PC-9 (cell line): ENCODE measurements at regions not wholly inside any gene's neighbourhood (a gene's known extent, or its start where the extent isn't known, plus 50 kb on each side); places are given as distances from the start of the nearest gene placed in this dataset.
"Not testable (repeated sequence)": the region's sequence is repeated elsewhere in the genome, so short reads cannot be mapped to it uniquely, and the experiment has no call there.

Experiments used
- BruUV-seq: library from RNA; stranded (reverse); fragments of 400-500 nt; replicated peaks from 2 replicates; lab custom pipeline; 2021; lab: Mats Ljungman, UMichigan
- CTCF ChIA-PET: fragments of 300-600 bp; sonication (Branson Sonifier 250); formaldehyde crosslinking; loops from one replicate; lab custom pipeline; 2022; ENCODE audit warnings: antibody characterized with exemption; lab: Charles Lee
- POLR2A ChIA-PET: fragments of 300-600 bp; sonication (Branson Sonifier 250); formaldehyde crosslinking; loops from one replicate; lab custom pipeline; 2022; ENCODE audit warnings: antibody characterized with exemption; ENCODE audit not compliant: unreplicated experiment; lab: Charles Lee
- DNase-seq, 2 experiments: peaks; one replicate each; pipeline versions ENCODE4 v3.0.0 to v3.0.0-alpha.2; 2015 to 2022; ENCODE audit warnings: mixed read lengths in 1 of 2
- H2AFZ ChIP-seq: fragments of 200-600 bp; sonication (generic); 2 replicates; pipeline ENCODE4 v1.8.1; 2017; ENCODE audit warnings: antibody characterized with exemption
- H3F3A ChIP-seq: fragments of 200-600 bp; sonication (generic); 2 replicates; pipeline ENCODE4 v1.8.1; 2017; ENCODE audit warnings: antibody characterized with exemption, mild to moderate bottlenecking, low read depth; ENCODE audit not compliant: insufficient read depth
- H3K27ac ChIP-seq: fragments of 200-600 bp; sonication (generic); 2 replicates; pipeline ENCODE4 v1.6.1; 2016; ENCODE audit warnings: mixed run types
- H3K27me3 ChIP-seq: fragments of 200-600 bp; sonication (generic); 2 replicates; pipeline ENCODE4 v1.6.1; 2016; ENCODE audit warnings: low read depth, mixed run types; ENCODE audit not compliant: insufficient read depth
- H3K36me3 ChIP-seq: fragments of 200-600 bp; sonication (generic); 2 replicates; pipeline ENCODE4 v1.6.1; 2016; ENCODE audit warnings: low read depth, mixed run types
- H3K4me1 ChIP-seq: fragments of 200-600 bp; sonication (generic); replicated peaks from 2 replicates; pipeline ENCODE4 v1.6.1; 2016; ENCODE audit warnings: mixed run types; ENCODE audit not compliant: insufficient read depth
- H3K4me2 ChIP-seq: fragments of 200-600 bp; sonication (generic); 2 replicates; pipeline ENCODE4 v1.6.1; 2017; ENCODE audit warnings: mixed run types
- H3K4me3 ChIP-seq: fragments of 200-600 bp; sonication (generic); 2 replicates; pipeline ENCODE4 v1.6.1; 2016; ENCODE audit warnings: mixed run types
- H3K79me2 ChIP-seq: fragments of 200-600 bp; sonication (generic); 2 replicates; pipeline ENCODE4 v1.6.1; 2017; ENCODE audit warnings: low read depth, mixed run types
- H3K9me2 ChIP-seq: fragments of 200-600 bp; sonication (generic); 2 replicates; pipeline ENCODE4 v1.8.1; 2017; ENCODE audit warnings: mild to moderate bottlenecking; ENCODE audit not compliant: insufficient read depth
- H3K9me3 ChIP-seq: fragments of 200-600 bp; sonication (generic); 2 replicates; pipeline ENCODE4 v1.8.1; 2016; ENCODE audit warnings: low read depth; ENCODE audit not compliant: insufficient read depth
- H4K20me1 ChIP-seq: fragments of 200-600 bp; sonication (generic); 2 replicates; pipeline ENCODE4 v1.8.1; 2017; ENCODE audit not compliant: insufficient read depth
- EZH2 ChIP-seq: fragments of 200-600 bp; sonication (generic); IDR thresholded peaks from 2 replicates; pipeline ENCODE4 v1.8.0; 2017; ENCODE audit warnings: antibody characterized with exemption, low read depth
- intact Hi-C: fragments of 100-400 bp; cut with micrococcal nuclease; formaldehyde crosslinking; loops from one replicate; pipeline ENCODE4 v1.10.0; 2022; ENCODE audit not compliant: unreplicated experiment
- TF ChIP-seq, protein P1 (sequence below): fragments of 200-600 bp; sonication (generic); conservative IDR thresholded peaks from 2 replicates; pipeline ENCODE4 v1.6.1; 2017; ENCODE audit warnings: mixed run types, antibody characterized with exemption, mild to moderate bottlenecking, moderate library complexity

- intact Hi-C loops, result no loop called here
- Histone ChIP-seq H3K9me3 (no peaks in the 10 kb centered on the region), H3K79me2 (no peaks in the 10 kb centered on the region), H3K27ac (no peak overlapping the region), H4K20me1 (no peaks in the 10 kb centered on the region), H3K4me1 (no peaks in the 10 kb centered on the region), H3K4me3 (no peak overlapping the region), H2AFZ (no peak overlapping the region), H3K9me2 (no peaks in the 10 kb centered on the region), H3F3A (no peaks in the 10 kb centered on the region), H3K27me3 (peaks cover 76% of the 10 kb centered on the region), H3K4me2 (no peak overlapping the region), H3K36me3 (no peaks in the 10 kb centered on the region)
- ChIA-PET CTCF (no interaction called here), POLR2A (no interaction called here)
- DNase-seq, result no peak
- no TSS peak for BruUV-seq
- TF ChIP-seq, protein P1, sequence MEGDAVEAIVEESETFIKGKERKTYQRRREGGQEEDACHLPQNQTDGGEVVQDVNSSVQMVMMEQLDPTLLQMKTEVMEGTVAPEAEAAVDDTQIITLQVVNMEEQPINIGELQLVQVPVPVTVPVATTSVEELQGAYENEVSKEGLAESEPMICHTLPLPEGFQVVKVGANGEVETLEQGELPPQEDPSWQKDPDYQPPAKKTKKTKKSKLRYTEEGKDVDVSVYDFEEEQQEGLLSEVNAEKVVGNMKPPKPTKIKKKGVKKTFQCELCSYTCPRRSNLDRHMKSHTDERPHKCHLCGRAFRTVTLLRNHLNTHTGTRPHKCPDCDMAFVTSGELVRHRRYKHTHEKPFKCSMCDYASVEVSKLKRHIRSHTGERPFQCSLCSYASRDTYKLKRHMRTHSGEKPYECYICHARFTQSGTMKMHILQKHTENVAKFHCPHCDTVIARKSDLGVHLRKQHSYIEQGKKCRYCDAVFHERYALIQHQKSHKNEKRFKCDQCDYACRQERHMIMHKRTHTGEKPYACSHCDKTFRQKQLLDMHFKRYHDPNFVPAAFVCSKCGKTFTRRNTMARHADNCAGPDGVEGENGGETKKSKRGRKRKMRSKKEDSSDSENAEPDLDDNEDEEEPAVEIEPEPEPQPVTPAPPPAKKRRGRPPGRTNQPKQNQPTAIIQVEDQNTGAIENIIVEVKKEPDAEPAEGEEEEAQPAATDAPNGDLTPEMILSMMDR, result no peak
- TF ChIP-seq EZH2, result no peak
These were observed 344.5 kb upstream of the SFSWAP start for GRCh38 chr12:131366261-131366871.

DNA sequence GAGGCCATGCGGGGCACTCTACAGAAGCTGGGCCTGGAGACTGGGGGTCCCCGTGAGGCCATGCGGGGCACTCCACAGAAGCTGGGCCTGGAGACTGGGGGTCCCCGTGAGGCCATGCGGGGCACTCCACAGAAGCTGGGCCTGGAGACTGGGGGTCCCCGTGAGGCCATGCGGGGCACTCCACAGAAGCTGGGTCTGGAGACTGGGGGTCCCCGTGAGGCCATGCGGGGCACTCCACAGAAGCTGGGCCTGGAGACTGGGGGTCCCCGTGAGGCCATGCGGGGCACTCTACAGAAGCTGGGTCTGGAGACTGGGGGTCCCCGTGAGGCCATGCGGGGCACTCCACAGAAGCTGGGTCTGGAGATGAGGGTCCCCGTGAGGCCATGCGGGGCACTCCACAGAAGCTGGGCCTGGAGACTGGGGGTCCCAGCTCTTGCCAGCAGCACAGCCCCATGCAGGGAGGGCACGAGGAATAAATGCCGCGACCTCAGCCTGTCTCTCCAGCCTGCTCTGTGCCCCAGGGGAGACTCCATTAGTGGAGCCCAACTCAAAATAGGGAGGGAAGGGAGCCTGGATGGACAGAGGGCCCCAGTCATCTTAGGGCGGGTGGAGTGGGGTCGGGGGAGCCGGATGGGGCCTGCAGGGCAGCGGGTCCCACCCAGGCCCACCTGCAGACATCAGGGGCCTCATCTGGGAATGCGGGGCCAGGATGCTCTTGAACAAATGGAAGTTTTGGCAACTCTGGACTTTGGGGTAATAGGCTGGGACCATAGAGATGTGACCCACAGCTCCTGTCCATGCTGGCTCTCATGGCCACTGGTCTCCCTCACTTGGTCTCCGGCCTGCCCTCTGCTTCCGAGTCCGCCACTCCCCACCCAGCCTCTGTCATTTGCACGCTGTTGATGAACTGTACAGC is 343.6 kb upstream of the SFSWAP start:
- H3K4me3 ChIP-seq, CTCF ChIA-PET, H3K36me3 ChIP-seq, H4K20me1 ChIP-seq, H3K9me2 ChIP-seq, H3K4me1 ChIP-seq, H3K9me3 ChIP-seq, H3K4me2 ChIP-seq, H3K79me2 ChIP-seq, POLR2A ChIA-PET, H3K27ac ChIP-seq, H3F3A ChIP-seq, DNase-seq, H2AFZ ChIP-seq, intact Hi-C loops, BruUV-seq: not testable (repeated sequence)
- H3K27me3 ChIP-seq, result peaks cover 75% of the 10 kb centered on the region

- intact Hi-C loops, result no loop called here
- H3K9me2 ChIP-seq, result no peaks in the 10 kb centered on the region
These were observed 342.8 kb upstream of the SFSWAP start for GRCh38 chr12:131367983-131368667.

More at GRCh38 chr12:131367983-131368667, 342.8 kb upstream of the SFSWAP start:
- no peak overlapping the region for H3K27ac ChIP-seq
- no peak overlapping the region for H3K4me3 ChIP-seq
- TF ChIP-seq EZH2, result no peak
- TF ChIP-seq, protein P1, result no peak
- H3K79me2 ChIP-seq, result no peaks in the 10 kb centered on the region
- POLR2A ChIA-PET, result no interaction called here
- H2AFZ ChIP-seq, result no peak overlapping the region
- no peaks in the 10 kb centered on the region for H3K36me3 ChIP-seq
- peaks cover 67% of the 10 kb centered on the region for H3K27me3 ChIP-seq
- no peak for DNase-seq
- no peak overlapping the region for H3K4me2 ChIP-seq
- no peaks in the 10 kb centered on the region for H3F3A ChIP-seq
- H3K9me3 ChIP-seq, result no peaks in the 10 kb centered on the region
- BruUV-seq, result no TSS peak
- no peaks in the 10 kb centered on the region for H4K20me1 ChIP-seq
- H3K4me1 ChIP-seq, result no peaks in the 10 kb centered on the region
- CTCF ChIA-PET, result no interaction called here
